ENCODE measurements at regions not wholly inside any gene's neighbourhood (a gene's known extent, or its start where the extent isn't known, plus 50 kb on each side); places are given as distances from the start of the nearest gene placed in this dataset.

- Histone ChIP-seq H2AFZ (ENCODE audit: low read depth, low read length) (no peak overlapping the region), H3K9ac (replicated peaks; ENCODE audit: extremely low read depth, insufficient read depth, low read length) (no peak overlapping the region), H3K27ac (ENCODE audit: insufficient read depth, low read depth, low read length) (no peak overlapping the region), H3K27me3 (ENCODE audit: control insufficient read depth in 2 of 2, insufficient read depth in 2 of 2, low read length in 2 of 2) (peaks cover 0 to 2% of the 10 kb centered on the region in 2 experiments), H3K79me2 (ENCODE audit: control insufficient read depth, insufficient read depth, low read length) (no peaks in the 10 kb centered on the region), H3K36me3 (ENCODE audit: control insufficient read depth in 2 of 2, extremely low read depth in 1 of 2, insufficient read depth in 2 of 2, low read length in 2 of 2) (no peaks in the 10 kb centered on the region), H3K4me1 (ENCODE audit: control insufficient read depth, extremely low read depth, insufficient read depth, low read length) (no peaks in the 10 kb centered on the region), H3K4me3 (replicated peaks in 1 of 3; ENCODE audit: insufficient read depth in 1 of 3, low read depth in 1 of 3, low read length in 3 of 3) (no peak overlapping the region), H3K4me2 (ENCODE audit: insufficient read depth, low read length) (no peak overlapping the region), H4K20me1 (replicated peaks; ENCODE audit: control insufficient read depth, extremely low read depth, insufficient read depth, low read length) (no peaks in the 10 kb centered on the region), H3K9me3 (replicated peaks; ENCODE audit: control insufficient read depth, insufficient read depth, low read length) (no peaks in the 10 kb centered on the region), H3K9me1 (replicated peaks; ENCODE audit: control insufficient read depth, extremely low read depth, insufficient read depth, low read length) (no peaks in the 10 kb centered on the region)
- dilution Hi-C loops (cut with MboI; ENCODE audit: extremely low pct_ligation_motif_present, low sequenced_read_pairs) (no loop called here), intact Hi-C loops (cut with micrococcal nuclease) (no loop called here)
- DNase-seq (ENCODE audit: low read depth, low spot score) (no peak), FAIRE-seq (no peak)
- ChIA-PET POLR2A (no interaction called here), CTCF (no interaction called here)
- TF ChIP-seq POLR2A (IDR thresholded peaks at IDR 0.05; ENCODE audit: low read depth, low read length) (no peak), FOS (IDR thresholded peaks at IDR 0.05; ENCODE audit: borderline replicate concordance, insufficient read depth, low read length) (no peak), MAX (IDR thresholded peaks at IDR 0.05; ENCODE audit: insufficient read depth, insufficient read length) (no peak), POLR2AphosphoS5 (IDR thresholded peaks at IDR 0.05; ENCODE audit: insufficient read depth, low read depth, low read length) (no peak), JUN (IDR thresholded peaks at IDR 0.05; ENCODE audit: borderline replicate concordance, insufficient read depth, insufficient read length, low read depth) (no peak), MYC (IDR thresholded peaks at IDR 0.05; ENCODE audit: low read depth, low read length) (no peak), CTCF (IDR thresholded peaks at IDR 0.05; ENCODE audit: extremely low read depth in 1 of 2, insufficient read depth in 1 of 2, low read depth in 1 of 2, low read length in 2 of 2) (no peak), EZH2 (IDR thresholded peaks at IDR 0.05; ENCODE audit: borderline replicate concordance, low read depth, low read length, severe bottlenecking) (no peak), GATA2 (IDR thresholded peaks at IDR 0.05; ENCODE audit: insufficient read depth, insufficient read length, low read depth, low read length) (no peak)
- no TSS peak for BruUV-seq (replicated peaks)
These were observed 284.6 kb upstream of the PROK2 start for GRCh38 chr3:72069543-72069942.

Measured in endothelial cell of umbilical vein (primary cell).